ENCODE measurements at regions not wholly inside any gene's neighbourhood (a gene's known extent, or its start where the extent isn't known, plus 50 kb on each side); places are given as distances from the start of the nearest gene placed in this dataset.

GRCh38 chr2:180720829-180721228 is 259.6 kb upstream of the UBE2E3 start:
- no peak overlapping the region for H3K4me3 ChIP-seq (ENCODE audit: low read depth, low read length)
- TF ChIP-seq CTCF (IDR thresholded peaks at IDR 0.05; ENCODE audit: insufficient read depth, low read depth, low read length): no peak
- no peak for DNase-seq (ENCODE audit: low read depth)

- DNase-seq (ENCODE audit: low read depth): no peak
- TF ChIP-seq CTCF (IDR thresholded peaks at IDR 0.05; ENCODE audit: insufficient read depth, low read depth, low read length): no peak
Observed at GRCh38 chr2:180717588-180717987, 262.8 kb upstream of the UBE2E3 start.

GRCh38 chr2:180716186-180717180 is 263.9 kb upstream of the UBE2E3 start:
- TF ChIP-seq CTCF (IDR thresholded peaks at IDR 0.05; ENCODE audit: insufficient read depth, low read depth, low read length): no peak
- DNase-seq (ENCODE audit: low read depth): no peak
- H3K4me3 ChIP-seq (ENCODE audit: low read depth, low read length): no peak overlapping the region

More at GRCh38 chr2:180717588-180717987, 262.8 kb upstream of the UBE2E3 start:
- no peak overlapping the region for H3K4me3 ChIP-seq (ENCODE audit: low read depth, low read length)

- H3K4me3 ChIP-seq (ENCODE audit: low read depth, low read length): no peak overlapping the region
- DNase-seq (ENCODE audit: low read depth): no peak
- TF ChIP-seq CTCF (IDR thresholded peaks at IDR 0.05; ENCODE audit: insufficient read depth, low read depth, low read length): no peak
Observed at GRCh38 chr2:180715044-180715443, 265.4 kb upstream of the UBE2E3 start.

GRCh38 chr2:180709392-180710145 is 270.8 kb upstream of the UBE2E3 start:
- no peak for TF ChIP-seq CTCF (IDR thresholded peaks at IDR 0.05; ENCODE audit: insufficient read depth, low read depth, low read length)
- no peak overlapping the region for H3K4me3 ChIP-seq (ENCODE audit: low read depth, low read length)
- no peak for DNase-seq (ENCODE audit: low read depth)

- no peak overlapping the region for H3K4me3 ChIP-seq (ENCODE audit: low read depth, low read length)
- peak; percentile 82 for DNase-seq (ENCODE audit: low read depth)
- no peak for TF ChIP-seq CTCF (IDR thresholded peaks at IDR 0.05; ENCODE audit: insufficient read depth, low read depth, low read length)
Observed at GRCh38 chr2:180707884-180708205, 272.6 kb upstream of the UBE2E3 start.
